B cell (primary cell): ENCODE measurements at regions not wholly inside any gene's neighbourhood (a gene's known extent, or its start where the extent isn't known, plus 50 kb on each side); places are given as distances from the start of the nearest gene placed in this dataset.
"Not testable (repeated sequence)": the region's sequence is repeated elsewhere in the genome, so short reads cannot be mapped to it uniquely, and the experiment has no call there.

Source experiments
- CTCF ChIP-seq: fragments of 200-600 bp; IDR thresholded peaks from one replicate; pipeline ENCODE4 v1.8.0; 2022; ENCODE audit warnings: antibody characterized with exemption, mild to moderate bottlenecking
- EZH2 ChIP-seq: IDR thresholded peaks from 2 replicates; pipeline ENCODE4 v1.6.1; 2012; ENCODE audit warnings: borderline replicate concordance, low read depth, mild to moderate bottlenecking, moderate library complexity, low read length; ENCODE audit not compliant: insufficient read depth, poor library complexity, severe bottlenecking

GRCh38 chr10:46816126-46816525 lies 95.1 kb upstream of the PTPN20 start:
- not testable (repeated sequence) for TF ChIP-seq CTCF, EZH2
